Vagina (tissue), 2 donors: ENCODE measurements at regions not wholly inside any gene's neighbourhood (a gene's known extent, or its start where the extent isn't known, plus 50 kb on each side); places are given as distances from the start of the nearest gene placed in this dataset.

Experiments used
- POLR2A ChIP-seq, 2 donors: fragments of 450-650 bp; IDR thresholded peaks; one replicate each; pipeline ENCODE4 v1.6.1; 2017; ENCODE audit warnings: antibody characterized with exemption in 2 of 2, mild to moderate bottlenecking in 2 of 2, moderate library complexity in 2 of 2
- POLR2AphosphoS5 ChIP-seq, 2 donors: sonication (generic); formaldehyde crosslinking; IDR thresholded peaks; one replicate each; pipeline ENCODE4 v1.9.0; 2017; ENCODE audit warnings: antibody characterized with exemption in 2 of 2, mild to moderate bottlenecking in 2 of 2, low read depth in 1 of 2; ENCODE audit not compliant: insufficient read depth in 1 of 2
- TF ChIP-seq, protein P1 (sequence below), 3 experiments: fragments of 450-650 bp in 2 of 3; fragments of 200-600 bp in 1 of 3; sonication (generic) in 1 of 3; IDR thresholded peaks; one replicate each; pipeline ENCODE4 v1.5.1; 2017 to 2019; ENCODE audit warnings: antibody characterized with exemption in 3 of 3, mild to moderate bottlenecking in 2 of 3, moderate library complexity in 2 of 3

- TF ChIP-seq, protein P1, sequence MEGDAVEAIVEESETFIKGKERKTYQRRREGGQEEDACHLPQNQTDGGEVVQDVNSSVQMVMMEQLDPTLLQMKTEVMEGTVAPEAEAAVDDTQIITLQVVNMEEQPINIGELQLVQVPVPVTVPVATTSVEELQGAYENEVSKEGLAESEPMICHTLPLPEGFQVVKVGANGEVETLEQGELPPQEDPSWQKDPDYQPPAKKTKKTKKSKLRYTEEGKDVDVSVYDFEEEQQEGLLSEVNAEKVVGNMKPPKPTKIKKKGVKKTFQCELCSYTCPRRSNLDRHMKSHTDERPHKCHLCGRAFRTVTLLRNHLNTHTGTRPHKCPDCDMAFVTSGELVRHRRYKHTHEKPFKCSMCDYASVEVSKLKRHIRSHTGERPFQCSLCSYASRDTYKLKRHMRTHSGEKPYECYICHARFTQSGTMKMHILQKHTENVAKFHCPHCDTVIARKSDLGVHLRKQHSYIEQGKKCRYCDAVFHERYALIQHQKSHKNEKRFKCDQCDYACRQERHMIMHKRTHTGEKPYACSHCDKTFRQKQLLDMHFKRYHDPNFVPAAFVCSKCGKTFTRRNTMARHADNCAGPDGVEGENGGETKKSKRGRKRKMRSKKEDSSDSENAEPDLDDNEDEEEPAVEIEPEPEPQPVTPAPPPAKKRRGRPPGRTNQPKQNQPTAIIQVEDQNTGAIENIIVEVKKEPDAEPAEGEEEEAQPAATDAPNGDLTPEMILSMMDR (IDR thresholded peaks at IDR 0.05) = no peak
- TF ChIP-seq POLR2AphosphoS5 (IDR thresholded peaks at IDR 0.05; ENCODE audit: insufficient read depth in 1 of 2, low read depth in 1 of 2) = no peak
- no peak for TF ChIP-seq POLR2A (IDR thresholded peaks at IDR 0.05)
Observed at GRCh38 chr2:7759898-7760297, 842.7 kb downstream of the RNF144A start.
